HG03378 (cell line): ENCODE measurements at regions not wholly inside any gene's neighbourhood (a gene's known extent, or its start where the extent isn't known, plus 50 kb on each side); places are given as distances from the start of the nearest gene placed in this dataset.
"Not testable (repeated sequence)": the region's sequence is repeated elsewhere in the genome, so short reads cannot be mapped to it uniquely, and the experiment has no call there.

Source experiments
- ATAC-seq: cut with Tn5 transposase; IDR thresholded peaks from one replicate; pipeline ENCODE4 v1.9.1; 2021; ENCODE audit warnings: mild to moderate bottlenecking, moderate library complexity; ENCODE audit not compliant: unreplicated experiment

DNA sequence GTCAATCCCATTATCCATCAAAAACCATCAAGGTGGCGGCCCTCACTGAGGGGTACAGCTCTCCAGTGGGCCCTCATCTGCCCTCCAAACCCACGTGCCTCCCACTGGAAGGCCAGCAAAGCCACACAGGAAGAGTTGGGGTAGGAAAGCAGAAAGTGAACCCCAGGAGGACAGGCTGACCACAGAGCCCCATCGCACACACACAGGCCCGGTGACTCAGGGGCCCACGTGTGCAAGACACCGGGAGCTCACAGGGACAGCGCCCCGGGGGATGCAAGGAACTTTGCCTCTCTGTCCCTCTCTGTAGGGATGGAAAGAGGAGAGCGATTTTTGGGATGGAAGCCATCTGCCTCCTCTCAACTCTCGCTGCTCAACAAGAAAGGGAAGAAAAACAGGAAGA lies 85.0 kb upstream of the FRG2C start:
- ATAC-seq = not testable (repeated sequence)

DNA sequence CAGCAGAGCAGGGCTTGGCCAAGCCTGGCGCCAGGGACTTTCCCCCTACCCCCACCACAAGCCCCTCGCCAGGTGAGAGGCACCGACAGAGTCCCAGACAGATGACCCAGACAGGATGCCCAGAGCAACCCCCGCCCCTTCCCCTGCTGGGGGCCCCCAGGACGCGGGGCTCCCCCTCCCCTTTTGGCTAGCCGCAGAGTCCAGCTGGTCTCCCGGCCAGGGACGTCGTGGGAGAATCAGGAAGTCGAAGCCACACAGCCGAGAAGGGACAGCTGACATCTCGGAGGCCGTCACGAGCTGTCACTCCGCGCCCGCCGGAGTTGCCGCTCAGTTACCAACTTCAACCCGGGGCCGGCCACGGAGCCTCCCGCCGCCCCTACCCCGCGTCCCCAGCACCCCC lies 84.6 kb upstream of the FRG2C start:
- not testable (repeated sequence) for ATAC-seq

DNA sequence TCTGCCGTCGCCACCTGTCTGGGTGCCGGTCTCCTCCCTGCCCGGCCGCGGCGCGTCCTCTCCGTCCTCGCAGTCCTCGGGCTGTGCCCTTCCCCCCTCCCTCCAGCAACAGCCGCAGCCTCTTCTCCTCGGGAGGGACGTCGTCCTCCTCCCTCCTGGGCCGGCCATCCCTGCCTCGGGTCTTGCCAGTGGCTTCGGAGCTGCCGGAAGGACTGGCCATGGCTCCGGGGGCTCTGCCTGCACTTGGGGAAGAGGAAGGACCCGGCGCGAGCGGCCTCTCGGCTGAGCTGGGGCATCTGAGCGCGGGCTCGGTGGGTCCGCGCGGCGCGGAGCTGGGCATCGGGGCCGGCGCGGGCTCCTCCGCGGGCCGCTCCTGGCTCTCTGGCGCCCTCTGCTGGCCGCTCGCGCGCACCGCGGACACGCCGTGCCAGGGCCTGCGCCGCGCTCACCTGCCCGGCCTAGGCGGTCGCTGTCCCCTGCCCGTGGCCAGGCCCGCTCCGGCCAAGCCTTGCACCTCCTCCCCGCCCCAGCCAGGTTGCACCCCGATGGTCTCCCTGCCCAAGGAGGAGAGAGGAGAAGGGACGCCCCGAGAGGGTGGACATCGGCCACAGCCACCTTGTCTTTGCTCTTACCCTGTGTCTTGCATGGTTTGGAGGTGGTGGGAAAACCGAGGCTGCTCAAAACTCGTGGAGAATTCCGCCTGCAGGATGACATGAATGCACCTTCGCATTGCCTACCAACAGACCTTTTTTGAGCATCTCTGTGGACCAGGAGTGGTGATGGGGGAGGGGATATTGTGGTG lies 83.9 kb upstream of the FRG2C start:
- ATAC-seq = not testable (repeated sequence)

DNA sequence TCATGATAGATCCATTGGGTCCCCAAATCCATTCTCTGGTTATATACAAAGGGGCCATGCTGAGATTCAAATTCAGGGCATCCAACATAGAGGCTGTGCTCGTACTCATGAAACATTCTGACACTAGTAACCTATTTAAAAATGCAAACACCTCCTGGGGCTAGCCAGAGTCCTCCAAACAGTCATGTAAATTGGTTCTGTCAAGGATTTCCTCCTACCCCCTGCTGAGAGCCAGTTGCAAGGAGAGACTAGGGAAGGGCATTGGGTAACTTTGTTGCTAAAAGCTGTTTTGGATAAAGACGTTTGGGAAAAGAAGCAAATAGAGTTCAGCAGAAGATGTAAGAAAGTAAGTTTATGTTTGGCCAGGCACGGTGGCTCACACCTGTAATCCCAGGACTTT lies 81.6 kb upstream of the FRG2C start:
- not testable (repeated sequence) for ATAC-seq

DNA sequence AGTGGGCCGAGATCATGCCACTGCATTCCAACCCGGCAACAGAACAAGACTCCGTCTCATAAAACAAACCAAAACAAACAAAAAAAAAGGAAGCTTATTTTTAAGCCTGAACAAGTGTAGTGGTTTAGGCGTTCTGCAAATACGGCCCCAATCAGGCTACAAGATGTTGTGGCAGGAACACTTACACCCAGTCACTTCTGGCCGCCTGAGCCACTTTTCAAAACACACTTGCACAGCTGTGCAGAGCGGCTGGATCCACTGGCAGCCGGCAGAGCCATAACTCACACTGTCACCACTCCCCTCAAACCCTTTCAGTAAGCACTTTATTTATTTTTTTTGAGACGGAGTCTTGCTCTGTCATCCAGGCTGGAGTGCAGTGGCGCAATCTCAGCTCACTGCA lies 81.0 kb upstream of the FRG2C start:
- ATAC-seq = not testable (repeated sequence)

DNA sequence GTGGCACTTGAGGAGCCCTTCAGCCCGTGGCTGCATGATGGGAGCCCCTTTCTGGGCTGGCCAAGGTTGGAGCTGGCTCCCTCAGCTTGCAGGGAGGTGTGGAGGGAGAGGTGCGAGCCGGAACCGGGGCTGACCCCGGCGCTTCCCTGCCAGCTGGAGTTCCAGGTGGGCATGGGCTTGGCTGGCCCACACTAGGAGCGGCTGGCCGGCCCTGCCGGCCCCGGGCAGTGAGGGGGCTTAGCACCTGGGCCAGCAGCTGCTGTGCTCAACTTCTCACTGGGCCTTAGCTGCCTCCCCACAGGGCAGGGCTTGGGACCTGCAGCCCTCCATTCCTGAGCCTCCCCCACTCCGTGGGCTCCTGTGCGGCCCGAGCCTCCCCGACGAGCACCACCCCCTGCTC lies 76.4 kb upstream of the FRG2C start:
- not testable (repeated sequence) for ATAC-seq

DNA sequence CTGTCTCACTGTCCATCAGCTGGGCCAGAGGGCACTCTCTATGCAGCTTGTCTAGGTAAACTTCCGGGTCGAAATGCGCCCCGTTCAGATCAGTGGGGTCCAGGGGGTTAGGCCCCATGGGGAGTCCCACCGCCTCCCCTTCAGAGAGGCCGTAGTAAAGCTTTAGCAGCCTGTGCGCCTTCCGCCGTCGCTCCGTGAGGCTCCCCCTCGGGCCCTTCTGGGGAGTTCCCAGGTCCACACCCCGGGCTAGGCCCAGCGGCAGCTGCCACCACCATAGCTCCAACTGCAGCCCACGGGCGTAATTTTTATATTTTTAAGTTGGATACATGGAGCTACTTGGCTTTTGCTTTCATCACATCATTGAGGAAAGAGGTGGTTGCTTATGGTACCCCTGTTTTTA lies 73.7 kb upstream of the FRG2C start:
- not testable (repeated sequence) for ATAC-seq

DNA sequence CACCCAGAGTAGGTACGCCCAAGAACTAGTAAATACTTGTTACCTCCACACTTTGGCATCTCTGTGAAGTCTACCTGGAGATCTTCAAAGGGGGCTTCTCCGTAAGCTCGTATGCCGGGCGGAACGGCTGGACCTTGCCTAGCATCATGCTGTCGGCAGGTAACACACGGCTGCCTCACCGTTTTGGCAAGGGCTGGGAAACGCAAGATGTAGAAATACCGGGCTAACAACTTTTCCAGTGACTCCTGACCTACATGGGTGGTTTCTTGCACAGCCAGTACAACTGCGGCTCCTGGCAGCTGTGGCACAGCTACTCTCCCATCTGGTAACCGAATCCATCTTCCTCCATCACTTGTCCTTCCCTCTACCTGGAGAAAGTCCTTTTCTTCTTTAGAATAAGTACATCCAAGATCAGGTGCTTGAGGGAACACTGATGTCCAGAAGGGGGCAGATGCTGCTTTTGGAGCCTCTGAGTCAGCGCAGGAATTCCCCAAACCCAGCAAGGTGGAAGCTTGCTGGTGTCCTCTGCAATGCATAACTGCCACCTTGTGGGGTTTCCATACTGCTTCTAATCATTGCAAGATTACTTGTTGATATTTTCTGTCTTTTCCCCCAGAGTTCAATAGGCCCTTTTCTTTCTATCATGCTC lies 59.7 kb upstream of the FRG2C start:
- not testable (repeated sequence) for ATAC-seq

DNA sequence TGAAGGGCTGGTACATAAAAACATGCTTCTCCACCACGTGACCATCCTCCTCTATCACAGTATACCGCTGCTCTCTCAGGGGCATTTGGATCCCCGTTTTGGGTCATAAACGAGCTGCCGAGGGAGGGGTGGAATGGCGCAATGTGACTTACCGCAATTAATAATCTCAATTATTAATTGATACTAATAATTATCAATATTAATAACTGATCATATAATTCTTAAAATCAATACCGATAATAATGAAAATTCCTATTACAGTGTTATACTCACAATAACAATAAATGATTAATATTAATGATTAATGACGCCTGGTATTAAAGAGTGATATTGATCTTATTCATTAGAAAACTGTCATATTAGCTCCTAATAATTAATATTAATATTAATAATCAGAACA lies 56.1 kb upstream of the FRG2C start:
- not testable (repeated sequence) for ATAC-seq

DNA sequence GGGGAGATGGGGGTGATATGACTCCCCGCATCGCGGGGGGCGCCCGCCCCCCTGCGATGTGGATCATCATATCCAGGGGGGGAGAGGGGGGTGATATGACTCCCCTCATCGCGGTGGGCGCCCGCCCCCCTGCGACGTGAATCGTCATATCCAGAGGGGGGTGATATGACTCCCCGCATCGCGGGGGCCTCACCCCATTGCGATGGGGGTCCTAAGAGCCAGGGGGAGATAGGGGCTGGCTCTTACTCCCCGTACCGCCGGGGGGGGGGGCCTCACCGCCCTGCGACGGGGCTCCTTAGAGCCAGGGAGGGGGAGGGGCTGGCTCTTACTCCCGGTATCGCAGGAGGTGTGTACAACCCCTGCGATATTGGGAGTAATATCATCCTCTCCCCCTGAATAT lies 54.5 kb upstream of the FRG2C start:
- not testable (repeated sequence) for ATAC-seq

DNA sequence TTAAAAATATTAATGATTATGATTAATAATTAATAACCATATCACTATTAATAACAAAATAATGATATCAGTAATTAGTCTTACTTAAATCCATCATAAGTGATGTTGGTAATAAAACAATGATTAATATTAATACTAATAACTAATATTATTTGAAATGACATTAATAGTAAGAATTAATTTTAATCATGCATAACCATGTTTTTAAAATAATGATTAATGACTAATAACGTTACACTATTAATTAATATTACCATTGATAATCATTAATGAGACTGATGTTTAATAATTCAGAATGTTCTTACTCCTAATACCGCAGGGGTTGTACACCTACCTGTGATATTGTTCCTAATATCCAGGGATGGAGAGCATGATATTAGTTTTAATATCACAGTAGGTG lies 53.4 kb upstream of the FRG2C start:
- no peak for ATAC-seq

DNA sequence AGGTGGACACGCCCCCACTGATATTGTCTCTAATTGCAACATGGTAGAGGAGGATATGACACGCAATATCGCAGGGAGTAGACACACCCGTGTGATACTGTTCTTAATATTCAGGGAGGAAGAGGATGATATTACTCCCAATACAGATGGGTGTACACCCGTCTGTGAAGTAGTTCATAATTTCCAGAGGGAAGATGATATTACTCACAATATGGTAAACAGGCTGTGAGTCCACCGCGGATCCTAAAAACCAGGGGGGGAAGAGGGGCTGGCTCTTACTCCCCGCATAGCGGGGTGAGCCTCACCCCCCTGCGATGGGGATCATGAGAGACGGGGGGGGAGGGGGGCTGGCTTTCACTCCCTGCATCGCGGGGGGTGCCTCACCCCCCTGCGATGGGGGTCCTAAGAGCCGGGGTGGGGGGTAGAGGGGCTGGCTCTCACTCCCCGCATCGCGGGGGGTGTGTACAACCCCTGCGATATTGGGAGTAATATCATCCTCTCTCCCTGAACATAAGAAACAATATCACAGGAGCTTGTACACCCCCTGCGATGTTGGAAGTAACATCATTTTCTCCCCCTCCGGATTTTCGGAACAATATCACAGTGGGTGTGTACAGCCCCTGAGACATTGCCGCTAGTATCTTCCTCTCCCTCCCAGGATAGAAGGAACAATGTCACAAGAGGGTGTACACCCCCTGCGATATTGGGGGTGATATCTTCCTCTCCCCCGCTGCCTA lies 52.2 kb upstream of the FRG2C start:
- not testable (repeated sequence) for ATAC-seq
